GM19025 (cell line): ENCODE measurements at regions not wholly inside any gene's neighbourhood (a gene's known extent, or its start where the extent isn't known, plus 50 kb on each side); places are given as distances from the start of the nearest gene placed in this dataset.

Experiments used
- ATAC-seq: cut with Tn5 transposase; IDR thresholded peaks from one replicate; pipeline ENCODE4 v1.9.1; 2021; ENCODE audit warnings: mild to moderate bottlenecking, low read depth, moderate library complexity; ENCODE audit not compliant: unreplicated experiment

GRCh38 chr18:45168866-45169600, 446.2 kb upstream of the SLC14A2 start:
- ATAC-seq: no peak

DNA sequence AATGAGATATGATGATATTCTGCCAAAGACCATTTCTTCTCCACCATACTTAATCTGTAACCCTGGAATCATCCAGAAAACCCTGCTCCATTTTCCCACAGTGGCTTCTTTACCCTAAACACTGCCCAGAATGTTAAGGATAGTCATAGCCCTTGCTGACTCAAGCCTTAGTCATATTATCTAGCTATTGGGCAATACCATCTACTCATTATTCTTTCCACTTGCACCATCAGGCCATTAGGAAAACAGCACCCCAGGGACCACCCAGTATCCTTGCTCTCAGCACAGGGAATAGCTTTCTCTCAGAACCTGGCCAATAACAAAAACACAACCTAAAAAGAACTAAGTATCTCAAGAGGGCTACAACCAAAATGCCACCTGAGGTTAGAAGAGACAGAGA, 445.7 kb upstream of the SLC14A2 start:
- no peak for ATAC-seq

DNA sequence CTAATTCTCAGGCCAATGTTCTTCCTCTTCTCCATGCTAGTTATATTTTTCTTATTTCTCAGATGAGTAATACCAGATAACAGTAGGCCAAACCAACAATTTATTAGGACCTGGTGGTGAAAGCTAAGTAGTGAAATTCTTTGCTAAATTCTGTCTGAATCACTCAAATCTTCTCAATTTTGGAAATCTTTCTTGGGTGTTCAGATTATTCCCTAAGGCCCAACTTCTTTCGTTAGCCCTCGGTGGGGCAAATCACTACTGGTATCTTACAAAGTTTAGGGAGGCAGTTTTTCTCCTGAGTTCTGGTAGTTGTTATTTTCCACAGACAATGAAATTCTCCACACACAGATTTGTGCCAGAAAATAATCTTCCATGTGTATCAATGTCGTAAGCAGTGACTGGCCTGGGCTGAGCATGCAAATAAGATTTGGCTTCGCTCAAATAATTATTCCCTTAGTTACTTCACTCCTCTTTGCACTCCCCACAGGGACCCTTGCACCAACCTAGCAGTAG, 443.5 kb upstream of the SLC14A2 start:
- ATAC-seq: no peak

DNA sequence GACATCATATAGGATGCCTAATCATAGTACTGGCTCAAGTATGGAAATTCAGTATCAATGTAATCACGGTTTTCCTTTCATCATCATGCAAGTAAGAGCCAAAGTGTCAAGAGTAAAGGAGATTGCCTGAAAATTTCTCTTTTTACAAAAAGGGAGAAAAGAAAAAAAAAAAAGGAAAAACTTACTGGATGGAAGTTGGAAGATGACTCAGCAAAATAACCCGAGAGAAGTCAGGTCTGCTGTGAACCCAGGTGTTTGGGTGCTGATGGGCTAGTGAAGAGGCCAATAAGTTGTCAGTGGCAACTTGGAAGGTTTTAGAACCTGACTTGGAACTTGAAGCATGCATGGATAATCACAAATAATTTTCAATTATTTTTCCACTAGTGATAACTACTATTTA, 441.9 kb upstream of the SLC14A2 start:
- no peak for ATAC-seq

DNA sequence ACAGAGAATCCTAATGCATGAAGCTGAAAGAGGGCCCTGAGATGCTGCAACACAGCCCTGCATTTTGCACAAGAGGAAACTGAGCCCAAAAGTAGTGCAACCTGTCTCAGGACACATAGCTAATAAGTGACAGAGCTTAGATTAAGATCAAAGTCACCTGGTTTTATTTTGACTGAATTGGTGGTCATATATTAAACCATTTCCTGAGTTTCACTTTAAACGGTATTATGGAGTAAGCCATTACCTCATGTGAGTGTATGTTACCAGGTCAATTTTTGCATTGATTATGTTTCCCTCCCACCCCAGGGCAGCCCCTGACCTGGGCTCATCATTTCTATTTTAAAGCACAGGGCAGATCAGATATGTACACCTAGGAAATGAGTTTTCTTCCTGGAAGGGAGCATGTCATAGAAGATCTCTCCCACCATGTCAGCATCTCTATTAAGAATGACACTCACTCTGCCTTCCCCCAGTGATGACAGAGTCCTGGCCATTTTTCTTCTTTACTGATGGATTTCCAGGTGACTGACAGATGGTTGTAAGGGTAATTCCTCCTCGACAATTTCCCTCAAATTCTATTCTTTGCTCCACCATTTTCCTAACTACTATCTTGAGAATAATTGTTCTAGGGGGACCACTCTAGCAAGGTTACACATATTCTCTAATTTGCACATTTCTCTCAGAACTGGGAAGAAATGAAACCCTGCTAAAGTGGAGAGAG, 441.3 kb upstream of the SLC14A2 start:
- peak; percentile 55 for ATAC-seq

DNA sequence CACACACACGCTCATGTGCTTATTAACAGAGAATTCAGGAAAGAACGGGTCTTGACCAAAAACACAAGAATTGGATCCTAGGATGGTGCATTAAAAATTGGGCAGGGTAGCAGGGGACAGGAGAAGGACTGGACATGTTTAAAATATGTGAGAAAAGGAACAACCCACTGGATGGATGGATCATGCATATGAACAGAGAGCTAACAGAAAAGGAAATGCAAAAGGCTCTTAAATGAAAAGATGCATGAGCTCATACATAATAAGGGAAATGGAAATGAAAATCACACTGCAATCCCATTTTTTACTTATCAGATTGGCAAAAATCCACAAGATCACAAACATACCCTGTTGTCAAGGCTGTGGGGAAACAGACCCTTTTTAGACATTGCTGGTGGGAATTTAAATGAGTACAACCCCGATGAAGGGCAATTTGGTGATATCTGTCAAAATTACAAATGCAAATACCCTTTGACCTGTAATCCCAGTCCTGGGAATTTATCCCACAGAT, 440.6 kb upstream of the SLC14A2 start:
- ATAC-seq: no peak

DNA sequence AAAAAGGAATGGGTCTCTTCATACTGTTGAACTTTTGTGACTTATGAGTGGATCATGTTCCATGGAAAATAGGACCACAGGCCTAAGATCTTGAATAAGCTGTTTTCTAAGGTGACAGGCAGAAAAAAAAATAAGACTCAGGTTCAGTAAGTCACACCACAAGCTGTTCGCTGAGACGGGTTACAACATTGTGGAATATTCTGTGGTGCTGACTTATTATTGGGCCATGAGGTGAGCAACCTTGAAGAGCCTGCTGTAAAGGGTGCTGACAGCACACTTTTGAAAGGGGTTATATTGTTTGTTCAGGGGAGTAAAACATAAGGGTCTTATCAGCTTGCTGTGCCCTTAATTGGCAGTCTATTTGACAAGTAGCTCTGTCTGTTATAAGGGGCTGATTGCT, 439.8 kb upstream of the SLC14A2 start:
- ATAC-seq: no peak

GRCh38 chr18:45186832-45187231, 428.4 kb upstream of the SLC14A2 start:
- no peak for ATAC-seq

- no peak for ATAC-seq
Observed at GRCh38 chr18:45191795-45192194, 423.5 kb upstream of the SLC14A2 start.

- peak; percentile 98 for ATAC-seq
Observed at GRCh38 chr18:45197526-45197970, 417.7 kb upstream of the SLC14A2 start.

- no peak for ATAC-seq
Observed at GRCh38 chr18:45198526-45198925, 416.8 kb upstream of the SLC14A2 start.

DNA sequence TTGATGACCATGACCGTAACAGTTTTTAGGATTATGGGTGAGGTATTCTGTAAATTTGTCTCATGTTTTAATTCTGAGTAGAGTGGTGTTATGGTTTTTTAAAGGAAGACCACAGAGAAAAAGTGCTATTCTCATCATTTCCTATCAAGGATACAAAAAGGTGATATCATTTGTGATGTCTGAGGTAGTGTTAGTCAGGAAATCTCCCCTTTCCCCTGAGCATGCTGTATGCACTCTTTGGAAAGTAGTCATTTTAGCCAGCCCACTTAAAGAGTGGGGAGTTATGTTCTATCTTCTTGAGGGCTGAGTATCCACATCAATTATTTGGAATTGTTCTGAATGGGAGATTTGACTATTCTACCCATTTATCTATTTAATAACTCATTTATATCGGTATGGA, 414.2 kb upstream of the SLC14A2 start:
- no peak for ATAC-seq

- no peak for ATAC-seq
Observed at GRCh38 chr18:45201489-45201888, 413.8 kb upstream of the SLC14A2 start.

GRCh38 chr18:45202061-45202460, 413.2 kb upstream of the SLC14A2 start:
- no peak for ATAC-seq

GRCh38 chr18:45203677-45204076, 411.6 kb upstream of the SLC14A2 start:
- ATAC-seq: no peak

DNA sequence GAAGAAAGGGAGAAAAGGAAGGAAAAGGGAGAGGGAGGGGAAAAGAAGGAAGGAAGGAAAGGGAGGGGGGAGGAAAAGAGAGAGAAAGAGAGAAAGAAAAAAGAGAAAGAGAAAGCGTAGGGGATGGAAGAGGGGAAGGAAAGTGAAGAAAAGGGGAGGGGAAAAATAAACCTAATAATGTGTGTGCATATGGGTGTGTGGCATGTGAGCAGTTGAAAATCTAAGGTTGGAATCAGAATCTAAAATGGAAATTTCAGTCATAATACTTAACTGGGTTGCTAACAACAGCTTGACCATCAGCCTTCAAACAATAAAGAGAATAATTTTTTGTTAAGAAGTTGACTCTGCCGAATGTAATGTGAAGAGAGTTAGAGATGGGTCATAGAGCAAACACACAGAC, 407.9 kb upstream of the SLC14A2 start:
- no peak for ATAC-seq

DNA sequence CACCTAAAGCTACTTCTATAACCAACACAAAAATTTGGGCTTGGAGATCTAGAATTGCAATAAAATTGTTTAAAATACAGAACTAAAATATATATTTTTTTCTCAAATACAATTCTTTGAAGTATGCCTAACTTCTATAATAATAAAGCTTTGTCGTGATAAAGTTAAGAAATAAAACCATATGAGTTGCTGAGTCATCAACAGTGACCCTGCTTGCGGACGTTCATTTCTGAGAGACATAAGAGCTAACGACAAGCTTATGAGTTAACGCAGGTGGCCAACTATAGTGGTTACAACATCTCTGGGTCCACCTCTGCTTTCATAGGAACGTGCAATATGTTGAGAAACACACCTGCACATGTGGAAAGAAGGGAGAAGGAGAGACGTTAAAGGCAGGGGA, 407.1 kb upstream of the SLC14A2 start:
- no peak for ATAC-seq

DNA sequence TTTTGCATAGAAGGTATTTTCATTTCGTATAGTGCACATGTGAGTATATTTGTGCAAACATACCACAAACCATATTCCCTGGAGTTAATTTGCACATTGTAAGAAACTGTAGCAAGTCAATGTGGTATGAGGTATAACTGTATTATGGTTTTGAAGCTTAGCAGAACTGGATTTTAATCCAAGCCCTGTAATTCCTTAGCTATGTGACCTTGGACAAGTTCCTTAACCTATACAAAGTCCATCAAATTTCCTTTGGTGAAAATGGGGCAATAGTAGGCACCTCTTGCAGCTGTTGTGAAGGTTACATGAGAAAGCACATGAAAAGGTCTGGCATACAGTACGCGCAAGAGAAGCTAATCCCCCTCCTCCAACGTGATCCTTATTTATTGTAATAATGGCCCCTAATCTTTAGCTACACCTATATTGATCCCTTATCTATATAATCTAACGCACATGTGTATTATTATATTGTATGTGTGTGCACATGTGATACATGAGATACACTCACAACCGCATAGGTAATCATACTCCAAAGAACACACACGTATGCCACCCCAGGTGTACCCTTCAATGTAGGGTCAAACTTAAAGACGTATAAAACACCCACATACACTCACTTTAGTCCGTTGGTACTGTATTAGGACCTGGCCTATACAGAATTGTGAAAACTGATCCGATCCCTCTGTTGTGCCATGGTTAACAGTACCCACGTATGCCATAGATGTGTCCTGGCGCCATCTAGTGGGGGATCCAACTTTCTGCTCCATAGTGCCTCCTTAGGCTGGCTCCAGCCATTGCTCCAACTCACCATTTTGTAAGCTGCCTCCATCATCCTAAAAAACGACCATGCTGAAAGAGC, 402.9 kb upstream of the SLC14A2 start:
- ATAC-seq: peak; percentile 100

- peak; percentile 13 for ATAC-seq
Observed at GRCh38 chr18:45213040-45213333, 402.3 kb upstream of the SLC14A2 start.

- ATAC-seq: no peak
Observed at GRCh38 chr18:45218436-45218835, 396.8 kb upstream of the SLC14A2 start.

DNA sequence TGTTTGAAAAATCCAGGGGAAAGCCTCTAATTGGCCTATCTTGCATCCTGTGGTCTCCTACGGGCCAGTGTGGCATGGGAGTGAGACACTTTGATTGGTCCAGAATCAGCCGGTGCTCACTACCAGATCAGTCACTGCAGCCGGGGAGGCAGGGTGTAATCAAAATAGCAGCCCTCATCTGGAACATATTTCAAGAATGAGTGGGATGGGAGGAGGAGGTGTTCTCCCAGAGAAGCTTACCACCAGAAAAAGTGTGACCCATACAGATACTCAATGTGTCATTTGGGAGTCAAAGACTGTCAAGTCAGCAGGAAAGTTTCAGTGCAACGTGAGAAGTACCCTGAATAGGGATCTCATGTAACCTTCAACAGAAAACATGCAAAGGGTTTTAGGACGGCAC, 393.9 kb upstream of the SLC14A2 start:
- ATAC-seq: no peak
